ENCODE measurements at regions not wholly inside any gene's neighbourhood (a gene's known extent, or its start where the extent isn't known, plus 50 kb on each side); places are given as distances from the start of the nearest gene placed in this dataset.

DNA sequence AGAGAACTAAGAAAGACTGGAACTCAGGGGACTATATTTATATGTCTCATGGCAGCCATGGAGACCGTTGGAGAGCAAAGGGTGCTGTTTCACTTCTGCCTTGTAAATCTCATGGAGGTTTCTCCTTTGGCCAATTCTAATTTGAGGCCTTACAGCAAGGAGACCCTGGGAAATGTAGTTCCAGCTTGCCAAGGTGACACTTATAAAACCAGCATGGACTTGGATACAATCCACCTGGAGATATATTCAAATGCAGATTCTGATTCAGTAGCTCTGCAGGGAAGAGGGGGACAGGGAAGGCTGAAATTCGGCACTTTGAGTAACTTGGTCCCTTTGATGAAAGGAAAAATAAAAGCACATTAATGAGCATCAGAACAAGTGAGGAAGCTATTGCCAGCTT, 90.0 kb downstream of the OXGR1 start:
- TF ChIP-seq EZH2phosphoT487 (IDR thresholded peaks at IDR 0.05; ENCODE audit: borderline replicate concordance, low read depth, low read length) (no peak), CTCF (conservative IDR thresholded peaks at IDR 0.05; ENCODE audit: low read length) (no peak)
- POLR2A ChIA-PET, result no interaction called here
- no peaks in the 10 kb centered on the region for H3K4me1 ChIP-seq (ENCODE audit: insufficient read depth, low read length, poor library complexity, severe bottlenecking)
- H3K9me3 ChIP-seq (ENCODE audit: low read length), result no peaks in the 10 kb centered on the region
- no TSS peak for BruUV-seq (replicated peaks)
- no peak overlapping the region for H2AFZ ChIP-seq (ENCODE audit: low read length)
- no peaks in the 10 kb centered on the region for H4K20me1 ChIP-seq (ENCODE audit: insufficient read depth, low read length)
- no peak overlapping the region for H3K4me2 ChIP-seq (ENCODE audit: low read length)
- H3K79me2 ChIP-seq (ENCODE audit: insufficient read depth, low read depth, low read length), result no peaks in the 10 kb centered on the region
- no peak for DNase-seq (ENCODE audit: low spot score)
- H3K4me3 ChIP-seq (ENCODE audit: low read depth, low read length, poor library complexity, severe bottlenecking), result no peak overlapping the region
- H3K27ac ChIP-seq (ENCODE audit: low read depth, low read length, poor library complexity, severe bottlenecking), result no peak overlapping the region
- CTCF ChIA-PET (ENCODE audit: unreplicated experiment), result no interaction called here
- H3K36me3 ChIP-seq (ENCODE audit: insufficient read depth, low read length), result no peaks in the 10 kb centered on the region
- H3K9me2 ChIP-seq (ENCODE audit: insufficient read depth, low read length), result no peaks in the 10 kb centered on the region
- intact Hi-C loops (cut with micrococcal nuclease; ENCODE audit: unreplicated experiment), result no loop called here

DNA sequence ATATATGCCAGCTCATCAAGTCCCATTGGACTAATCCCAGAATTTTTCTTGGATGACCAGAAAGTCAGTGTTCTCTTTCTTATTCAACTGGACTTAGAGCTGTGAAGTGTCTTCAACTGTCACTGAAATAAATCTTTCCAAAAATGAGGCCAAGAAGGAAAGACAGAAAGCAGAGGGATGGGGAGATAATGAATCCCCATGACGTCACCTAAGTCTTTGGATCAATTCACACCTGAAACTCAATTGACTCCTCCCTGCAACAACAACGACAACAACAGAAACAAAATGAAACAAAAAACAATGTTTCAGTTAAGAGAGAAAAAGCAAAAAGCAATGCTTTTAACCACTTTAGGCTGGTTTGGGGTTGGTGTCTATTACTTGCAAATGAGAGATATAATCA, 91.2 kb downstream of the OXGR1 start:
- no peak overlapping the region for H3K27ac ChIP-seq (ENCODE audit: low read depth, low read length, poor library complexity, severe bottlenecking)
- no peaks in the 10 kb centered on the region for H3K79me2 ChIP-seq (ENCODE audit: insufficient read depth, low read depth, low read length)
- no peak overlapping the region for H2AFZ ChIP-seq (ENCODE audit: low read length)
- H3K4me2 ChIP-seq (ENCODE audit: low read length), result no peak overlapping the region
- no peaks in the 10 kb centered on the region for H3K4me1 ChIP-seq (ENCODE audit: insufficient read depth, low read length, poor library complexity, severe bottlenecking)
- no peak for DNase-seq (ENCODE audit: low spot score)
- intact Hi-C loops (cut with micrococcal nuclease; ENCODE audit: unreplicated experiment), result no loop called here
- H3K36me3 ChIP-seq (ENCODE audit: insufficient read depth, low read length), result no peaks in the 10 kb centered on the region
- POLR2A ChIA-PET, result interaction anchor here (0.7 kb wide), 1 partner anchor 1100 kb away, joined by 3 read pairs; no protein-coding TSS in a partner anchor
- H3K9me2 ChIP-seq (ENCODE audit: insufficient read depth, low read length), result no peaks in the 10 kb centered on the region
- no TSS peak for BruUV-seq (replicated peaks)
- TF ChIP-seq EZH2phosphoT487 (IDR thresholded peaks at IDR 0.05; ENCODE audit: borderline replicate concordance, low read depth, low read length) (no peak), CTCF (conservative IDR thresholded peaks at IDR 0.05; ENCODE audit: low read length) (no peak)
- no peaks in the 10 kb centered on the region for H4K20me1 ChIP-seq (ENCODE audit: insufficient read depth, low read length)
- no peaks in the 10 kb centered on the region for H3K9me3 ChIP-seq (ENCODE audit: low read length)
- H3K4me3 ChIP-seq (ENCODE audit: low read depth, low read length, poor library complexity, severe bottlenecking), result no peak overlapping the region
- CTCF ChIA-PET (ENCODE audit: unreplicated experiment), result no interaction called here

GRCh38 chr13:96900986-96901385, 93.3 kb downstream of the OXGR1 start:
- H3K79me2 ChIP-seq (ENCODE audit: insufficient read depth, low read depth, low read length), result no peaks in the 10 kb centered on the region
- ChIA-PET CTCF (ENCODE audit: unreplicated experiment) (no interaction called here), POLR2A (no interaction called here)
- H4K20me1 ChIP-seq (ENCODE audit: insufficient read depth, low read length), result no peaks in the 10 kb centered on the region
- H3K36me3 ChIP-seq (ENCODE audit: insufficient read depth, low read length), result no peaks in the 10 kb centered on the region
- no peaks in the 10 kb centered on the region for H3K4me1 ChIP-seq (ENCODE audit: insufficient read depth, low read length, poor library complexity, severe bottlenecking)
- no peak overlapping the region for H3K27ac ChIP-seq (ENCODE audit: low read depth, low read length, poor library complexity, severe bottlenecking)
- TF ChIP-seq CTCF (conservative IDR thresholded peaks at IDR 0.05; ENCODE audit: low read length), result no peak
- TF ChIP-seq EZH2phosphoT487 (IDR thresholded peaks at IDR 0.05; ENCODE audit: borderline replicate concordance, low read depth, low read length), result no peak
- no peak overlapping the region for H3K4me2 ChIP-seq (ENCODE audit: low read length)
- intact Hi-C loops (cut with micrococcal nuclease; ENCODE audit: unreplicated experiment), result no loop called here
- DNase-seq (ENCODE audit: low spot score), result no peak
- no peaks in the 10 kb centered on the region for H3K9me2 ChIP-seq (ENCODE audit: insufficient read depth, low read length)
- no peak overlapping the region for H2AFZ ChIP-seq (ENCODE audit: low read length)
- H3K4me3 ChIP-seq (ENCODE audit: low read depth, low read length, poor library complexity, severe bottlenecking), result no peak overlapping the region
- BruUV-seq (replicated peaks), result no TSS peak
- H3K9me3 ChIP-seq (ENCODE audit: low read length), result no peaks in the 10 kb centered on the region
